Astrocyte (in vitro differentiated cells and primary cell): ENCODE measurements at regions not wholly inside any gene's neighbourhood (a gene's known extent, or its start where the extent isn't known, plus 50 kb on each side); places are given as distances from the start of the nearest gene placed in this dataset.

Experiments
- EZH2 ChIP-seq: IDR thresholded peaks from 2 replicates; pipeline ENCODE4 v1.6.1; 2012; ENCODE audit warnings: mild to moderate bottlenecking, low read length, inconsistent platforms; ENCODE audit not compliant: insufficient read depth
- TF ChIP-seq, protein P1 (sequence below): IDR thresholded peaks from 2 replicates; pipeline ENCODE4 v1.5.1; 2011; ENCODE audit warnings: low read depth, mild to moderate bottlenecking, inconsistent platforms, low read length, moderate library complexity; ENCODE audit not compliant: insufficient read depth

GRCh38 chr14:54278087-54278486, 118.7 kb upstream of the CDKN3 start:
- TF ChIP-seq, protein P1, sequence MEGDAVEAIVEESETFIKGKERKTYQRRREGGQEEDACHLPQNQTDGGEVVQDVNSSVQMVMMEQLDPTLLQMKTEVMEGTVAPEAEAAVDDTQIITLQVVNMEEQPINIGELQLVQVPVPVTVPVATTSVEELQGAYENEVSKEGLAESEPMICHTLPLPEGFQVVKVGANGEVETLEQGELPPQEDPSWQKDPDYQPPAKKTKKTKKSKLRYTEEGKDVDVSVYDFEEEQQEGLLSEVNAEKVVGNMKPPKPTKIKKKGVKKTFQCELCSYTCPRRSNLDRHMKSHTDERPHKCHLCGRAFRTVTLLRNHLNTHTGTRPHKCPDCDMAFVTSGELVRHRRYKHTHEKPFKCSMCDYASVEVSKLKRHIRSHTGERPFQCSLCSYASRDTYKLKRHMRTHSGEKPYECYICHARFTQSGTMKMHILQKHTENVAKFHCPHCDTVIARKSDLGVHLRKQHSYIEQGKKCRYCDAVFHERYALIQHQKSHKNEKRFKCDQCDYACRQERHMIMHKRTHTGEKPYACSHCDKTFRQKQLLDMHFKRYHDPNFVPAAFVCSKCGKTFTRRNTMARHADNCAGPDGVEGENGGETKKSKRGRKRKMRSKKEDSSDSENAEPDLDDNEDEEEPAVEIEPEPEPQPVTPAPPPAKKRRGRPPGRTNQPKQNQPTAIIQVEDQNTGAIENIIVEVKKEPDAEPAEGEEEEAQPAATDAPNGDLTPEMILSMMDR = no peak
- no peak for TF ChIP-seq EZH2
